HG02840 (cell line): ENCODE measurements at regions not wholly inside any gene's neighbourhood (a gene's known extent, or its start where the extent isn't known, plus 50 kb on each side); places are given as distances from the start of the nearest gene placed in this dataset.
"Not testable (repeated sequence)": the region's sequence is repeated elsewhere in the genome, so short reads cannot be mapped to it uniquely, and the experiment has no call there.

Experiments
- ATAC-seq: cut with Tn5 transposase; IDR thresholded peaks from one replicate; pipeline ENCODE4 v1.9.1; 2021; ENCODE audit warnings: mild to moderate bottlenecking, moderate library complexity, moderate number of reproducible peaks; ENCODE audit not compliant: unreplicated experiment, low FRiP score

GRCh38 chr14:37650356-37651037, 55.1 kb downstream of the TTC6 start:
- ATAC-seq = no peak

- no peak for ATAC-seq
These were observed 56.6 kb downstream of the TTC6 start for GRCh38 chr14:37652042-37652441.

GRCh38 chr14:37655418-37655817, 60.0 kb downstream of the TTC6 start:
- no peak for ATAC-seq

GRCh38 chr14:37658156-37658555, 62.7 kb downstream of the TTC6 start:
- ATAC-seq = no peak

- no peak for ATAC-seq
These were observed 68.1 kb downstream of the TTC6 start for GRCh38 chr14:37663498-37663897.

GRCh38 chr14:37665479-37665878, 70.0 kb downstream of the TTC6 start:
- ATAC-seq = no peak

- no peak for ATAC-seq
These were observed 70.5 kb downstream of the TTC6 start for GRCh38 chr14:37665951-37666350.

GRCh38 chr14:37668646-37669045, 73.2 kb downstream of the TTC6 start:
- no peak for ATAC-seq

GRCh38 chr14:37669242-37669641, 73.8 kb downstream of the TTC6 start:
- ATAC-seq = no peak

- no peak for ATAC-seq
These were observed 78.0 kb downstream of the TTC6 start for GRCh38 chr14:37673439-37673838.

GRCh38 chr14:37678916-37679315, 83.5 kb downstream of the TTC6 start:
- ATAC-seq = no peak

GRCh38 chr14:37681486-37681885, 86.1 kb downstream of the TTC6 start:
- ATAC-seq = no peak

- not testable (repeated sequence) for ATAC-seq
These were observed 97.3 kb downstream of the TTC6 start for GRCh38 chr14:37692680-37693079.

GRCh38 chr14:37693420-37693819, 98.0 kb downstream of the TTC6 start:
- not testable (repeated sequence) for ATAC-seq

GRCh38 chr14:37695866-37696265, 100.4 kb downstream of the TTC6 start:
- ATAC-seq = no peak

- no peak for ATAC-seq
These were observed 102.2 kb downstream of the TTC6 start for GRCh38 chr14:37697489-37698121.

- no peak for ATAC-seq
These were observed 103.7 kb downstream of the TTC6 start for GRCh38 chr14:37698840-37699777.

GRCh38 chr14:37707716-37708115, 112.3 kb downstream of the TTC6 start:
- ATAC-seq = no peak

GRCh38 chr14:37708481-37708880, 113.1 kb downstream of the TTC6 start:
- no peak for ATAC-seq

GRCh38 chr14:37709419-37710195, 114.2 kb downstream of the TTC6 start:
- ATAC-seq = no peak
